HepG2 (cell line): ENCODE measurements at regions not wholly inside any gene's neighbourhood (a gene's known extent, or its start where the extent isn't known, plus 50 kb on each side); places are given as distances from the start of the nearest gene placed in this dataset.

Experiments used
- ATAC-seq: fragments of 200-7000 bp; cut with Tn5 transposase; 3 replicates; pipeline ENCODE4 v1.9.1; 2020; ENCODE audit warnings: mild to moderate bottlenecking, moderate library complexity
- BruUV-seq: library from RNA; stranded (reverse); fragments of 400-500 nt; replicated peaks from 2 replicates; lab custom pipeline; 2021; lab: Mats Ljungman, UMichigan
- CTCF ChIA-PET: fragments of 300-600 bp; formaldehyde crosslinking; extraction: SDS; loops from one replicate; lab custom pipeline; 2021; ENCODE audit warnings: low total read pairs, inconsistent platforms, low intra/inter-chr PET ratio; lab: Yijun Ruan, JAX
- POLR2A ChIA-PET: fragments of 350-600 bp; sonication (Branson Sonifier 250); formaldehyde crosslinking; loops from one replicate; lab custom pipeline; 2020; ENCODE audit warnings: antibody characterized with exemption, inconsistent platforms; lab: Yijun Ruan, JAX
- DNase-seq: peaks from one replicate; pipeline ENCODE4 v3.0.0-alpha.2; 2015; ENCODE audit warnings: low spot score
- FAIRE-seq: peaks from 3 replicates; lab custom pipeline; 2011; peaks lifted over from hg19 to GRCh38; lab: Jason Lieb, UNC
- H2AFZ ChIP-seq: one replicate; pipeline ENCODE4 v1.6.1; 2011; ENCODE audit warnings: low read length, inconsistent platforms
- H3K27ac ChIP-seq: fragments of 300-600 bp; 3 replicates; pipeline ENCODE4 v1.8.0; 2011; ENCODE audit warnings: mixed run types, mild to moderate bottlenecking, mixed read lengths, low read length, inconsistent platforms; ENCODE audit not compliant: insufficient read depth; ENCODE audit errors: extremely low read length
- H3K27me3 ChIP-seq, 2 experiments: fragments of 200-600 bp in 1 of 2; 2 replicates in 1 of 2; 3 replicates in 1 of 2; pipeline versions ENCODE4 v1.6.0 to v1.8.0; 2011; ENCODE audit warnings: low read length in 2 of 2, mild to moderate bottlenecking in 2 of 2, moderate library complexity in 2 of 2, inconsistent platforms in 1 of 2; ENCODE audit not compliant: insufficient read depth in 2 of 2, control insufficient read depth in 1 of 2
- H3K36me3 ChIP-seq, 2 experiments: fragments of 200-600 bp in 1 of 2; replicated peaks in 1 of 2; 2 replicates in 1 of 2; 3 replicates in 1 of 2; pipeline versions ENCODE4 v1.5.1 to v1.8.0; 2011; ENCODE audit warnings: low read length in 2 of 2, inconsistent platforms in 1 of 2; ENCODE audit not compliant: insufficient read depth in 2 of 2, control insufficient read depth in 1 of 2
- H3K4me1 ChIP-seq: 2 replicates; pipeline ENCODE4 v1.5.1; 2012; ENCODE audit warnings: low read length, inconsistent platforms; ENCODE audit not compliant: insufficient read depth
- H3K4me2 ChIP-seq: 2 replicates; pipeline ENCODE4 v1.6.0; 2011; ENCODE audit warnings: low read depth, low read length, inconsistent platforms
- H3K4me3 ChIP-seq, 3 experiments: fragments of 200-600 bp in 1 of 3; sonication (generic), shearing (Covaris generic) in 1 of 3; replicated peaks in 1 of 3; 2 replicates each; pipeline ENCODE4 v1.5.1; 2011 to 2016; ENCODE audit warnings: low read length in 3 of 3, inconsistent platforms in 2 of 3, low read depth in 2 of 3, mild to moderate bottlenecking in 2 of 3, control low read depth in 1 of 3, mixed read lengths in 1 of 3; ENCODE audit not compliant: insufficient read depth in 1 of 3
- H3K79me2 ChIP-seq: one replicate; pipeline ENCODE4 v1.6.1; 2011; ENCODE audit warnings: low read length, inconsistent platforms; ENCODE audit not compliant: insufficient read depth
- H3K9ac ChIP-seq: 2 replicates; pipeline ENCODE4 v1.6.0; 2011; ENCODE audit warnings: mild to moderate bottlenecking, low read depth, low read length, inconsistent platforms; ENCODE audit not compliant: insufficient read depth
- H3K9me3 ChIP-seq: 2 replicates; pipeline ENCODE4 v1.5.1; 2012; ENCODE audit warnings: mild to moderate bottlenecking, low read length
- H4K20me1 ChIP-seq: 2 replicates; pipeline ENCODE4 v1.6.0; 2011; ENCODE audit warnings: inconsistent platforms, mild to moderate bottlenecking, low read length, moderate library complexity; ENCODE audit not compliant: insufficient read depth
- GTF3A ChIP-seq: sonication (generic); formaldehyde crosslinking; conservative IDR thresholded peaks from 2 replicates; pipeline ENCODE4 v1.4.0; 2020; ENCODE audit warnings: mild to moderate bottlenecking, missing genetic modification reagents
- IRF2 ChIP-seq: IDR thresholded peaks from 2 replicates; pipeline ENCODE4 v1.6.1; 2018; ENCODE audit warnings: missing genetic modification reagents, missing compliant biosample characterization
- KLF9 ChIP-seq: IDR thresholded peaks from 2 replicates; pipeline ENCODE4 v1.6.1; 2016; ENCODE audit warnings: low read depth
- RXRA ChIP-seq: sonication (generic); formaldehyde crosslinking; IDR thresholded peaks from 2 replicates; pipeline ENCODE4 v1.5.1; 2020; ENCODE audit warnings: missing genetic modification reagents
- SP5 ChIP-seq: IDR thresholded peaks from 2 replicates; pipeline ENCODE4 v1.6.1; 2016; ENCODE audit warnings: low read depth, borderline replicate concordance
- STAG1 ChIP-seq: sonication (generic); formaldehyde crosslinking; IDR thresholded peaks from 2 replicates; pipeline ENCODE4 v1.4.0; 2020; ENCODE audit warnings: missing genetic modification reagents
- ZFP90 ChIP-seq: sonication (generic); formaldehyde crosslinking; IDR thresholded peaks from 2 replicates; pipeline ENCODE4 v1.8.0; 2022; ENCODE audit warnings: missing genetic modification reagents, mild to moderate bottlenecking, inconsistent platforms, borderline replicate concordance
- ZNF230 ChIP-seq: sonication (generic); formaldehyde crosslinking; IDR thresholded peaks from 2 replicates; pipeline ENCODE4 v1.4.0; 2020; ENCODE audit warnings: mild to moderate bottlenecking, missing genetic modification reagents
- ZNF3 ChIP-seq: IDR thresholded peaks from 2 replicates; pipeline ENCODE4 v1.7.0; 2017; ENCODE audit warnings: inconsistent platforms
- ZNF558 ChIP-seq: sonication (generic); formaldehyde crosslinking; IDR thresholded peaks from 2 replicates; pipeline ENCODE4 v1.9.0; 2022; ENCODE audit warnings: mild to moderate bottlenecking, missing genetic modification reagents, borderline replicate concordance
- WGBS: methylation state at CpG from one replicate; pipeline ENCODE4 v1.1.6; 2017; ENCODE audit warnings: low lambda C conversion rate; 5-methylcytosine and 5-hydroxymethylcytosine counted together
- in situ Hi-C: cut with HindIII; loops from 2 replicates; pipeline ENCODE4 v1.10.0; 2017; ENCODE audit warnings: low pct_unique_long_range_greater_than_20kb; ENCODE audit not compliant: extremely low pct_ligation_motif_present
- intact Hi-C: fragments of 100-400 bp; cut with micrococcal nuclease; formaldehyde crosslinking; loops from one replicate; pipeline ENCODE4 v1.10.0; 2022; ENCODE audit not compliant: unreplicated experiment
- TF ChIP-seq, protein P1 (sequence below): sonication (generic); formaldehyde crosslinking; IDR thresholded peaks from 2 replicates; pipeline ENCODE4 v1.4.0; 2020; ENCODE audit warnings: missing genetic modification reagents
- TF ChIP-seq, protein P2 (sequence below), 2 experiments: sonication (generic) in 1 of 2; formaldehyde crosslinking in 1 of 2; IDR thresholded peaks; 2 replicates each; pipeline versions ENCODE4 v1.4.0 to v1.6.1; 2016 to 2020; ENCODE audit warnings: borderline replicate concordance in 1 of 2, low read depth in 1 of 2, mild to moderate bottlenecking in 1 of 2, missing genetic modification reagents in 1 of 2
- TF ChIP-seq, protein P3 (sequence below): sonication (generic); formaldehyde crosslinking; IDR thresholded peaks from 2 replicates; pipeline ENCODE4 v1.4.0; 2020; ENCODE audit warnings: mild to moderate bottlenecking, missing genetic modification reagents
- TF ChIP-seq, protein P4 (sequence below): sonication (generic); formaldehyde crosslinking; IDR thresholded peaks from 2 replicates; pipeline ENCODE4 v1.4.0; 2020; ENCODE audit warnings: low read depth, mild to moderate bottlenecking, missing genetic modification reagents

DNA sequence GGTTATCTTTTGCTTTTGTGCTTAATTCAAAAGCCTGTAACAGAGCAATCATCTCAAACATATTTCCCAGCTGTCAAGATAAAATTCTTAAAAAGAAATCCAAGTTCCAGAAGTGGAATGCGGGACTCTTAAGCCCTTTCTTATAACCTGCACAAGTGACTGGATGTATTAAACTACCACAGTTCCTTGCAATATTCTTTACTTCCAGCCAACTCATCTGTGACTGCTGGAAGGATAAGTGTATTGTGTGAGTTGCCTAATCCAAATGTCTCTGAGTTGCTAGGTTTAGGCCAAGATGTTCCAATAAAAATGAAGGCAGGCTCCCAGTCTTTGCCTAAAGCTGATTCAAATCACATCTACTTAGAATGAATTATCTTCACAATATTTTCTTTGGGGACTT is 159.2 kb upstream of the SLC24A2 start:
- in situ Hi-C loops: loop anchor here (25.0 kb wide), 1 partner anchor 689 kb away; no protein-coding TSS in a partner anchor

DNA sequence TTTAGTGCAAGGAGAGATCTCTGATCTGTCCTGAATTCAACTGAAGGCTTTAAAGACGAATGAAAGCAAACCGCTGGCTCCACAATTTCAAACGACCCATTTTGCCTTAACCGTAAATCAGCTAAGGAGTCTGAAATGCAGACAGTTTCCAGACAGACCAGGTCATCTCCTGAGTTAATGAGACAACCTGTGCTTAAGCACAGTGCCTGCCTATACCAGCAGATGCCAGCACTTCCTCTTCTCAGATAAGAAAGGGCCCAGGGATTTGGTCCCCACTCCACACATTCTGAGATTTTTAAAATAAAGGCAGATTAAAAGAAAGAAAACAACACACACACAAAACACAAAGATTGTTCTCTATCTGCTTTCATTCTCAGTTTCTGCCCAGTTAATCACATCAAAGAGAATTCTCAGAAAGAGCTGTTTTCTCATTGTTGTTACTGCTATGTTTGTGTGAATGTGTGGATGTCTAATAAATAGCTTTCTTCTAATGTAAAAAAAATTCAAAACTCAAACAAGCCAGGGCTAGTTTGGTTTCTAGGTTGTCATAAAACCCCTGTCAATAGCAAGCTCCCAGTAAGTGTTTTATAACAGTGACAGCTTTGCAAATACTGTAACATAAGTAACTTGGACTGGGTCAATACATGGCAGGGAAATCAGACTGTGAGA is 157.7 kb upstream of the SLC24A2 start:
- TF ChIP-seq, protein P1, sequence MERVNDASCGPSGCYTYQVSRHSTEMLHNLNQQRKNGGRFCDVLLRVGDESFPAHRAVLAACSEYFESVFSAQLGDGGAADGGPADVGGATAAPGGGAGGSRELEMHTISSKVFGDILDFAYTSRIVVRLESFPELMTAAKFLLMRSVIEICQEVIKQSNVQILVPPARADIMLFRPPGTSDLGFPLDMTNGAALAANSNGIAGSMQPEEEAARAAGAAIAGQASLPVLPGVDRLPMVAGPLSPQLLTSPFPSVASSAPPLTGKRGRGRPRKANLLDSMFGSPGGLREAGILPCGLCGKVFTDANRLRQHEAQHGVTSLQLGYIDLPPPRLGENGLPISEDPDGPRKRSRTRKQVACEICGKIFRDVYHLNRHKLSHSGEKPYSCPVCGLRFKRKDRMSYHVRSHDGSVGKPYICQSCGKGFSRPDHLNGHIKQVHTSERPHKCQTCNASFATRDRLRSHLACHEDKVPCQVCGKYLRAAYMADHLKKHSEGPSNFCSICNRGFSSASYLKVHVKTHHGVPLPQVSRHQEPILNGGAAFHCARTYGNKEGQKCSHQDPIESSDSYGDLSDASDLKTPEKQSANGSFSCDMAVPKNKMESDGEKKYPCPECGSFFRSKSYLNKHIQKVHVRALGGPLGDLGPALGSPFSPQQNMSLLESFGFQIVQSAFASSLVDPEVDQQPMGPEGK (CRISPR knock-in tag): no peak
- peak; percentile 21 for TF ChIP-seq STAG1 (CRISPR knock-in tag)
- TF ChIP-seq, protein P2, sequence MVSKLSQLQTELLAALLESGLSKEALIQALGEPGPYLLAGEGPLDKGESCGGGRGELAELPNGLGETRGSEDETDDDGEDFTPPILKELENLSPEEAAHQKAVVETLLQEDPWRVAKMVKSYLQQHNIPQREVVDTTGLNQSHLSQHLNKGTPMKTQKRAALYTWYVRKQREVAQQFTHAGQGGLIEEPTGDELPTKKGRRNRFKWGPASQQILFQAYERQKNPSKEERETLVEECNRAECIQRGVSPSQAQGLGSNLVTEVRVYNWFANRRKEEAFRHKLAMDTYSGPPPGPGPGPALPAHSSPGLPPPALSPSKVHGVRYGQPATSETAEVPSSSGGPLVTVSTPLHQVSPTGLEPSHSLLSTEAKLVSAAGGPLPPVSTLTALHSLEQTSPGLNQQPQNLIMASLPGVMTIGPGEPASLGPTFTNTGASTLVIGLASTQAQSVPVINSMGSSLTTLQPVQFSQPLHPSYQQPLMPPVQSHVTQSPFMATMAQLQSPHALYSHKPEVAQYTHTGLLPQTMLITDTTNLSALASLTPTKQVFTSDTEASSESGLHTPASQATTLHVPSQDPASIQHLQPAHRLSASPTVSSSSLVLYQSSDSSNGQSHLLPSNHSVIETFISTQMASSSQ (IDR thresholded peaks at IDR 0.05; ENCODE audit: low read depth): no peak
- TF ChIP-seq, protein P2 (CRISPR knock-in tag; IDR thresholded peaks at IDR 0.05; ENCODE audit: borderline replicate concordance): no peak
- DNase-seq (no peak), FAIRE-seq (no peak), ATAC-seq (peak; percentile 73)
- Histone ChIP-seq H2AFZ (no peak overlapping the region), H3K79me2 (no peaks in the 10 kb centered on the region), H3K4me3 (no peak overlapping the region), H4K20me1 (no peaks in the 10 kb centered on the region), H3K4me2 (no peak overlapping the region), H3K9me3 (no peaks in the 10 kb centered on the region), H3K4me1 (no peaks in the 10 kb centered on the region), H3K36me3 (no peaks in the 10 kb centered on the region), H3K27me3 (peaks cover 1 to 3% of the 10 kb centered on the region in 2 experiments; a peak in 2 of 5 replicates), H3K27ac (no peak overlapping the region), H3K9ac (no peak overlapping the region)
- no TSS peak for BruUV-seq
- in situ Hi-C loops: loop anchor here (25.0 kb wide), 1 partner anchor 691 kb away; no protein-coding TSS in a partner anchor
- intact Hi-C loops: no loop called here
- ChIA-PET CTCF (no interaction called here), POLR2A (no interaction called here)
- 3% methylated on average over 4 of the region's 4 CpGs for WGBS

More for the DNA sequence above, 159.2 kb upstream of the SLC24A2 start:
- Histone ChIP-seq H3K27ac (no peak overlapping the region), H3K9ac (no peak overlapping the region), H3K9me3 (no peaks in the 10 kb centered on the region), H3K79me2 (no peaks in the 10 kb centered on the region), H3K36me3 (no peaks in the 10 kb centered on the region), H2AFZ (no peak overlapping the region), H3K4me1 (no peaks in the 10 kb centered on the region), H3K4me2 (no peak overlapping the region), H3K4me3 (no peak overlapping the region), H3K27me3 (peaks cover 1 to 3% of the 10 kb centered on the region in 2 experiments; a peak in 2 of 5 replicates), H4K20me1 (no peaks in the 10 kb centered on the region)
- ChIA-PET POLR2A (no interaction called here), CTCF (no interaction called here)
- WGBS: 0% methylated on average over 1 of the region's 1 CpG
- FAIRE-seq (no peak), ATAC-seq (no peak), DNase-seq (no peak)
- intact Hi-C loops: no loop called here
- TF ChIP-seq KLF9 (no peak), GTF3A (CRISPR knock-in tag) (no peak), ZNF3 (CRISPR knock-in tag) (no peak), IRF2 (CRISPR knock-in tag) (no peak), ZNF230 (CRISPR knock-in tag) (no peak), ZFP90 (CRISPR knock-in tag) (no peak), SP5 (CRISPR knock-in tag) (no peak), ZNF558 (CRISPR knock-in tag) (no peak), RXRA (CRISPR knock-in tag) (no peak)
- TF ChIP-seq, protein P3, sequence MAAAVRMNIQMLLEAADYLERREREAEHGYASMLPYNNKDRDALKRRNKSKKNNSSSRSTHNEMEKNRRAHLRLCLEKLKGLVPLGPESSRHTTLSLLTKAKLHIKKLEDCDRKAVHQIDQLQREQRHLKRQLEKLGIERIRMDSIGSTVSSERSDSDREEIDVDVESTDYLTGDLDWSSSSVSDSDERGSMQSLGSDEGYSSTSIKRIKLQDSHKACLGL (CRISPR knock-in tag): no peak
- TF ChIP-seq, protein P4, sequence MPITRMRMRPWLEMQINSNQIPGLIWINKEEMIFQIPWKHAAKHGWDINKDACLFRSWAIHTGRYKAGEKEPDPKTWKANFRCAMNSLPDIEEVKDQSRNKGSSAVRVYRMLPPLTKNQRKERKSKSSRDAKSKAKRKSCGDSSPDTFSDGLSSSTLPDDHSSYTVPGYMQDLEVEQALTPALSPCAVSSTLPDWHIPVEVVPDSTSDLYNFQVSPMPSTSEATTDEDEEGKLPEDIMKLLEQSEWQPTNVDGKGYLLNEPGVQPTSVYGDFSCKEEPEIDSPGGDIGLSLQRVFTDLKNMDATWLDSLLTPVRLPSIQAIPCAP: no peak
- BruUV-seq: no TSS peak
